WI38 (cell line): ENCODE measurements at regions not wholly inside any gene's neighbourhood (a gene's known extent, or its start where the extent isn't known, plus 50 kb on each side); places are given as distances from the start of the nearest gene placed in this dataset.

Source experiments
- H3K4me3 ChIP-seq: 2 replicates; pipeline ENCODE4 v1.5.1; 2011; ENCODE audit warnings: low read depth, mild to moderate bottlenecking, control low read depth, low read length
- TF ChIP-seq, protein P1 (sequence below): IDR thresholded peaks from 2 replicates; pipeline ENCODE4 v1.5.1; 2012; ENCODE audit warnings: low read depth, mild to moderate bottlenecking, control low read depth, low read length

DNA sequence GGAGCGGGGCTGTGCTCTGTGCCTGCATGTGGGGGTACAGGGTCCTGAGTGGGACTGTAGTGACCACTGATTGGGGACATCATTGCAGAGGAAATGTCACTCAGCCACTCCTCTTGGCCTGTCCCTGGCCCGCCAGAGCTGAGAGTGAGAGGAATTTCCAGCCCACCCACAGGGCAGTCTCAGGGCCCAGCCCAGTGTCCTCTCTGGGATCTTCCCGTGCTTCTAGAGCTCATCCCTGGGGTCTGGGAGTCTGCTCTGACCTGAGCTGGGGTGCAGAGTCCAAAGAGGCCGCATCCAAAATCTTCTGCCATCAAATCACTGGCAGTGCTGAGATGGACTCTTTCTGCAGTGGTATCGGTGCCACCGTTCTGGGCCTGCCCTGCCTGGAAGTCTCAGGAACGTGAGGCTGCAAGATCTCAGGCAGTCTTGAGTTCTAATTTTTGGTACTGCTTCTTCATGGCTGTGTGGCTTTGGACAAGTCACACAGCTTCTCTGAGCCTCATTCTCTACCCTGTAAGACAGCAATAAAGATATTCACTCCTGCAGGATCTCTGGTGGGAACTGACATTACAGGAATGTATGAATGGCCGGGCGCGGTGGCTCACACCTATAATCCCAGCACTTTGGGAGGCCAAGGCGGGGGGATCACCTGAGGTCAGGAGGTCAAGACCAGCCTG, 100.8 kb upstream of the TARDBP start:
- H3K4me3 ChIP-seq = no peak overlapping the region
- TF ChIP-seq, protein P1, sequence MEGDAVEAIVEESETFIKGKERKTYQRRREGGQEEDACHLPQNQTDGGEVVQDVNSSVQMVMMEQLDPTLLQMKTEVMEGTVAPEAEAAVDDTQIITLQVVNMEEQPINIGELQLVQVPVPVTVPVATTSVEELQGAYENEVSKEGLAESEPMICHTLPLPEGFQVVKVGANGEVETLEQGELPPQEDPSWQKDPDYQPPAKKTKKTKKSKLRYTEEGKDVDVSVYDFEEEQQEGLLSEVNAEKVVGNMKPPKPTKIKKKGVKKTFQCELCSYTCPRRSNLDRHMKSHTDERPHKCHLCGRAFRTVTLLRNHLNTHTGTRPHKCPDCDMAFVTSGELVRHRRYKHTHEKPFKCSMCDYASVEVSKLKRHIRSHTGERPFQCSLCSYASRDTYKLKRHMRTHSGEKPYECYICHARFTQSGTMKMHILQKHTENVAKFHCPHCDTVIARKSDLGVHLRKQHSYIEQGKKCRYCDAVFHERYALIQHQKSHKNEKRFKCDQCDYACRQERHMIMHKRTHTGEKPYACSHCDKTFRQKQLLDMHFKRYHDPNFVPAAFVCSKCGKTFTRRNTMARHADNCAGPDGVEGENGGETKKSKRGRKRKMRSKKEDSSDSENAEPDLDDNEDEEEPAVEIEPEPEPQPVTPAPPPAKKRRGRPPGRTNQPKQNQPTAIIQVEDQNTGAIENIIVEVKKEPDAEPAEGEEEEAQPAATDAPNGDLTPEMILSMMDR = no peak

DNA sequence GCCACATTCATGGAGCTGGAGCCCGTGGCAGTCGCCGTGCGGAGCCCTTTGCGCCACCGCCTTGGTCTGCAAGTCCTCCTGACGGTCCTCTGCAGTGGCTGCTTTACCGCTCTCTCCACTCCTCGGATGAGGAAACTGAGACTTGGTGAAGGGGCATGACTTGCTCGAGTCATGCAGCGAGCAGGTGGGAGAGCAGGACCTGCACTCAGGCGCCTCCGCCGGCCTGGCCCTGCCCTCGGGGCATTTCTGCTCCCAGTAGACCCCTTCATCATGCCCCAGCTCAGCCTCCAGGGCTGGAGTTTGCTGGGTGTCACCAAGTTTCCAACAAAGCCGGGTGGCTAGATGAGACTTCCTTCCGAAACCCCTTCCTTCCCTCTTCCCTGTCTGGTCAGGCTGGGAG, 100.0 kb upstream of the TARDBP start:
- TF ChIP-seq, protein P1 = no peak
- no peak overlapping the region for H3K4me3 ChIP-seq

GRCh38 chr1:10914056-10914455, 98.4 kb upstream of the TARDBP start:
- TF ChIP-seq, protein P1 = no peak
- H3K4me3 ChIP-seq = no peak overlapping the region

DNA sequence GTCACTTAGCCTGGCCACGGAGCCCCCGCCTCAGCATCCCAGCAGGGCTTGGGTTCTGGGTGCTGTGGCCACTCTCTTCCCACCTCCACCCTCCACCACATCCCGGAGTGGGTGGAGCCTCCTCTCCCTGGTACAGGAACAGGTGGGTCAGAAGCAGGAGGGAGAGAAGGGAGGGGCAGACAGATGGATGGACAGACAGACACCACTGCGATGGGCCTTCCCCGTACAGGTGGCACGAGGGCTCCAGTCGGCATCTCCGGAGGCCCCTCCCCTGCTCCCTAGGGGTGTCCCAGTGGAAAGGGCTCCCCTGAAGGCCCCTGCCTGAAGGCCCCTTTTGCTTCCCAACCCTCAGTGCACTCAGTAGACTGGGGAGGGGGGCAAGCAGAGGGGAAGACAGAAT, 96.9 kb upstream of the TARDBP start:
- TF ChIP-seq, protein P1 = no peak
- no peak overlapping the region for H3K4me3 ChIP-seq

DNA sequence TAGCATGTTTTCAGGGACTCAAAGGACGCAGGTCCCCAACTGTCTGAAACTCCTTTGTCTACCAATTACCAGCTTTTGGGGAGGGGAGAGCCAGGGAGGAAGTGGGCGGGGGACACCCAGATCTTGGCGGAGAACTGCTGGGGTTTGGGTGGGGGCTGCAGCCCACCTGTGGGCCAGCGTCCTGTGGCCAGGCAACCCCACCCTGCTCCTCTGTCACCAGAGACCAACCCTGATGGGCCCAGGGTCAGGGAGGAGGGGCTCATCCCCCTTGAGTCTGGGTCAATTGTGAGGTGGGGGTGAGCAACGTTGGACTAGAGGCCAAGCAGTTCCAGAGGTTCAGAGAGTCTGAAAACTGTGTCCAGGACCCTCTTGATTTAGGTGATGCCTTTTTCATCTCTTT, 96.1 kb upstream of the TARDBP start:
- TF ChIP-seq, protein P1 = no peak
- no peak overlapping the region for H3K4me3 ChIP-seq

DNA sequence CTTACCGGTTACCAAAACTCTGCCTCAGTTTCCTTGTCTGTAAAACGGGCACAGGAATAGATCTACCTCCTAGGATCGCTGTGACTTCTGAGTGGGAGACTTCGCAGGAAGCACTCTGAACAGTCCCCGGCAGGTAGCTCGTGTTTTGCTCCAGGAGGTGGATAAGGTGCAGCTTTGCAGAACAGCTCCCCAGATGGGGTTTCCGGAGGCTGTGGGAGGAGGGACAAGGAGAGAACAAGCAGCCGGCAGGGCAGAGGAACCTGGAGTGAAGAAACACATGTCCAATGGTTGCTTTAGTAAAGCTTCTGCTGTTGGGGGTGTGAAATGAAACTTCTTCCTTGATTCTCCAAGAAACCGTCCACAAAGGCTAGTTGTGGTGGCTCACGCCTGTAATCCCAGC, 95.5 kb upstream of the TARDBP start:
- H3K4me3 ChIP-seq = no peak overlapping the region

GRCh38 chr1:10917513-10918454, 94.7 kb upstream of the TARDBP start:
- TF ChIP-seq, protein P1 = no peak
- no peak overlapping the region for H3K4me3 ChIP-seq

More for the DNA sequence above, 95.5 kb upstream of the TARDBP start:
- TF ChIP-seq, protein P1 = no peak
